ENCODE measurements at regions not wholly inside any gene's neighbourhood (a gene's known extent, or its start where the extent isn't known, plus 50 kb on each side); places are given as distances from the start of the nearest gene placed in this dataset.

DNA sequence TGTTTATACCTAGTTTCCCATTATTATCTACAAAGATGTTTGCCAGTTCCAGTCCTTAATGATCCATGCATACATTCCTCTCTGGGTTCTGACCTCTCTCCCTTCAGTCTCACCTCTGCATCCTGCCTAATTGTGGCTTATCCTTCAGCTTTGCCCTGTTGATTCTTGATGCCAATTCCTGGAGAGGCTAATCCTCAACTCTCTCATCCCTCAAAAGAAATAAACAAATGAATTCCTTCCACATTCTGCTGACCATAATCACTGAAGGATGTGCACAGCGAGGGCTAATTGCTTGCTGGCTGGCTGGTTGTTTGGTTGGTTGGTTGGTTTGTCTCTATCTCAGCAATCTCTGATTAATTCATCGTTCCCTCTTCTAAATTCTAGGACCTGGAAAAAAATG lies 113.8 kb downstream of the IRS2 start:
- H3K4me3 ChIP-seq (ENCODE audit: insufficient read depth, low read depth, low read length) = no peak overlapping the region
- no peak overlapping the region for H3K9ac ChIP-seq (ENCODE audit: low read depth, low read length)
- no peak overlapping the region for H2BK120ac ChIP-seq (ENCODE audit: low read depth, low read length)
- intact Hi-C loops (cut with micrococcal nuclease) = no loop called here
- CTCF ChIA-PET = no interaction called here
- H3K4ac ChIP-seq (ENCODE audit: low read depth, low read length) = no peak overlapping the region
- dilution Hi-C loops (cut with HindIII; ENCODE audit: low sequenced_read_pairs, unreplicated experiment) = no loop called here
- ATAC-seq (ENCODE audit: low read depth) (peak; percentile 90), DNase-seq (peak; percentile 19)
- peaks cover 4% of the 10 kb centered on the region; the same call in 1 of the 2 replicates for H3K4me1 ChIP-seq (ENCODE audit: control insufficient read depth, insufficient read depth, low read length)
- H3K4me2 ChIP-seq (ENCODE audit: low read depth, low read length) = no peak overlapping the region
- H2AK5ac ChIP-seq (ENCODE audit: low read depth, low read length) = no peak overlapping the region
- POLR2A ChIA-PET (ENCODE audit: unreplicated experiment) = no interaction called here
- no peak overlapping the region for H3K18ac ChIP-seq (ENCODE audit: low read depth, low read length)
- H2AFZ ChIP-seq (replicated peaks; ENCODE audit: low read length, poor library complexity) = no peak overlapping the region
- no peak overlapping the region for H3K56ac ChIP-seq (ENCODE audit: extremely low read depth, insufficient read depth, low read length)
- no peak overlapping the region for H3K23ac ChIP-seq (ENCODE audit: low read depth, low read length)
- H2AK9ac ChIP-seq (replicated peaks; ENCODE audit: low read depth, low read length, poor library complexity) = no peak overlapping the region
- H3K27me3 ChIP-seq (ENCODE audit: control insufficient read depth, insufficient read depth, low read length) = peaks cover 12% of the 10 kb centered on the region
- TF ChIP-seq, protein P1, sequence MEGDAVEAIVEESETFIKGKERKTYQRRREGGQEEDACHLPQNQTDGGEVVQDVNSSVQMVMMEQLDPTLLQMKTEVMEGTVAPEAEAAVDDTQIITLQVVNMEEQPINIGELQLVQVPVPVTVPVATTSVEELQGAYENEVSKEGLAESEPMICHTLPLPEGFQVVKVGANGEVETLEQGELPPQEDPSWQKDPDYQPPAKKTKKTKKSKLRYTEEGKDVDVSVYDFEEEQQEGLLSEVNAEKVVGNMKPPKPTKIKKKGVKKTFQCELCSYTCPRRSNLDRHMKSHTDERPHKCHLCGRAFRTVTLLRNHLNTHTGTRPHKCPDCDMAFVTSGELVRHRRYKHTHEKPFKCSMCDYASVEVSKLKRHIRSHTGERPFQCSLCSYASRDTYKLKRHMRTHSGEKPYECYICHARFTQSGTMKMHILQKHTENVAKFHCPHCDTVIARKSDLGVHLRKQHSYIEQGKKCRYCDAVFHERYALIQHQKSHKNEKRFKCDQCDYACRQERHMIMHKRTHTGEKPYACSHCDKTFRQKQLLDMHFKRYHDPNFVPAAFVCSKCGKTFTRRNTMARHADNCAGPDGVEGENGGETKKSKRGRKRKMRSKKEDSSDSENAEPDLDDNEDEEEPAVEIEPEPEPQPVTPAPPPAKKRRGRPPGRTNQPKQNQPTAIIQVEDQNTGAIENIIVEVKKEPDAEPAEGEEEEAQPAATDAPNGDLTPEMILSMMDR (conservative IDR thresholded peaks at IDR 0.05; ENCODE audit: low read depth, low read length) = no peak
- TF ChIP-seq MAFK (IDR thresholded peaks at IDR 0.05; ENCODE audit: low read depth, low read length) = no peak
- TF ChIP-seq SMC3 (IDR thresholded peaks at IDR 0.05; ENCODE audit: low read depth, low read length) = no peak
- no peak for TF ChIP-seq CHD1 (IDR thresholded peaks at IDR 0.05; ENCODE audit: low read depth, low read length)
- no peak for TF ChIP-seq RCOR1 (IDR thresholded peaks at IDR 0.05; ENCODE audit: insufficient replicate concordance, low read length)
- TF ChIP-seq, protein P2, sequence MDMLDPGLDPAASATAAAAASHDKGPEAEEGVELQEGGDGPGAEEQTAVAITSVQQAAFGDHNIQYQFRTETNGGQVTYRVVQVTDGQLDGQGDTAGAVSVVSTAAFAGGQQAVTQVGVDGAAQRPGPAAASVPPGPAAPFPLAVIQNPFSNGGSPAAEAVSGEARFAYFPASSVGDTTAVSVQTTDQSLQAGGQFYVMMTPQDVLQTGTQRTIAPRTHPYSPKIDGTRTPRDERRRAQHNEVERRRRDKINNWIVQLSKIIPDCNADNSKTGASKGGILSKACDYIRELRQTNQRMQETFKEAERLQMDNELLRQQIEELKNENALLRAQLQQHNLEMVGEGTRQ (IDR thresholded peaks at IDR 0.05; ENCODE audit: low read depth, low read length) = no peak
- TF ChIP-seq, protein P3, sequence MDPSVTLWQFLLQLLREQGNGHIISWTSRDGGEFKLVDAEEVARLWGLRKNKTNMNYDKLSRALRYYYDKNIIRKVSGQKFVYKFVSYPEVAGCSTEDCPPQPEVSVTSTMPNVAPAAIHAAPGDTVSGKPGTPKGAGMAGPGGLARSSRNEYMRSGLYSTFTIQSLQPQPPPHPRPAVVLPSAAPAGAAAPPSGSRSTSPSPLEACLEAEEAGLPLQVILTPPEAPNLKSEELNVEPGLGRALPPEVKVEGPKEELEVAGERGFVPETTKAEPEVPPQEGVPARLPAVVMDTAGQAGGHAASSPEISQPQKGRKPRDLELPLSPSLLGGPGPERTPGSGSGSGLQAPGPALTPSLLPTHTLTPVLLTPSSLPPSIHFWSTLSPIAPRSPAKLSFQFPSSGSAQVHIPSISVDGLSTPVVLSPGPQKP (IDR thresholded peaks at IDR 0.05; ENCODE audit: borderline replicate concordance, low read depth, low read length) = no peak
- no peak for TF ChIP-seq RAD21 (IDR thresholded peaks at IDR 0.05; ENCODE audit: low read length)
- no peak for TF ChIP-seq RFX5 (IDR thresholded peaks at IDR 0.05; ENCODE audit: low read depth, low read length)
- TF ChIP-seq POLR2A (IDR thresholded peaks at IDR 0.05; ENCODE audit: low read depth, low read length) = no peak
- TF ChIP-seq FOS (IDR thresholded peaks at IDR 0.05; ENCODE audit: low read depth, low read length) = no peak
- TF ChIP-seq CEBPB (IDR thresholded peaks at IDR 0.05; ENCODE audit: low read depth, low read length) = no peak
- no peak for TF ChIP-seq MAZ (IDR thresholded peaks at IDR 0.05; ENCODE audit: borderline replicate concordance, low read depth, low read length)
- TF ChIP-seq MXI1 (IDR thresholded peaks at IDR 0.05; ENCODE audit: borderline replicate concordance, low read depth, low read length) = no peak
- TF ChIP-seq BHLHE40 (IDR thresholded peaks at IDR 0.05; ENCODE audit: low read depth, low read length) = no peak
- no peak for TF ChIP-seq NFE2L2 (IDR thresholded peaks at IDR 0.05; ENCODE audit: low read depth, low read length)
- in situ Hi-C loops (cut with MboI; ENCODE audit: low sequenced_read_pairs) = no loop called here
- H3K27ac ChIP-seq (ENCODE audit: insufficient read depth, low read length) = no peak overlapping the region
- H3K36me3 ChIP-seq (ENCODE audit: control insufficient read depth, insufficient read depth, low read length) = no peaks in the 10 kb centered on the region
- no peak overlapping the region for H2BK15ac ChIP-seq (ENCODE audit: low read depth, low read length)
- no peaks in the 10 kb centered on the region for H4K20me1 ChIP-seq (ENCODE audit: insufficient read depth, low read length)
- WGBS, 2 experiments (ENCODE audit: extremely low coverage in 2 of 2, insufficient read length in 1 of 2) = no CpG with 5 or more reads among the region's 2 CpGs
- no peak overlapping the region for H4K8ac ChIP-seq (ENCODE audit: low read depth in 2 of 2, low read length in 2 of 2)
- H4K5ac ChIP-seq (ENCODE audit: low read depth, low read length) = no peak overlapping the region
- H2BK20ac ChIP-seq (ENCODE audit: low read depth, low read length) = no peak overlapping the region
- no TSS peak for BruUV-seq (replicated peaks)
- H3K9me1 ChIP-seq (ENCODE audit: insufficient read depth, low read length) = peaks cover 5% of the 10 kb centered on the region; the same call in 1 of the 2 replicates
- no peaks in the 10 kb centered on the region for H3K9me3 ChIP-seq (ENCODE audit: control insufficient read depth, insufficient read depth, low read length)
- no peak overlapping the region for H3K14ac ChIP-seq (replicated peaks; ENCODE audit: low read depth, low read length)
- H4K91ac ChIP-seq (ENCODE audit: insufficient read depth, low read depth, low read length) = no peak overlapping the region
- no peak overlapping the region for H2BK5ac ChIP-seq (ENCODE audit: low read depth, low read length, poor library complexity, severe bottlenecking)
- H3K79me1 ChIP-seq (ENCODE audit: low read depth in 1 of 2, low read length in 2 of 2) = no peaks in the 10 kb centered on the region

Measured in IMR-90 (cell line).